ENCODE measurements at regions not wholly inside any gene's neighbourhood (a gene's known extent, or its start where the extent isn't known, plus 50 kb on each side); places are given as distances from the start of the nearest gene placed in this dataset.

DNA sequence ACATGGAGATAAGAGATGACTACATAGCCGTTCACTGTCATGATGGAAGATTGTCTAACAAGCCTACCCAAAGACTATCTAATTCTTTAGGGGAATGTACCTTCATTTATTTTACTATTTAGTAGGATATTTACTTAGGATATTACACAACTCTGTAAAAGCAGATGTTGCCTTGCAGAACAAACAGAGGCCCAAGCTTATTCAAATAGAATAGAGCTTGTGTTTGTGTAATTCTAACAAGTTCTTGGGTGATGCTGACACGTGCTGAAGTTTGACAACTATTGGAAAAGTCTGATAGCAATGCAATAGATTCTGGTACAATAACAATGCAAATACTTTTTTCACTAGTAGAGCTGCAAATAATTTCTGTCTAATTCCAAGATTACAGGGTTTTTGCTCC lies 447.6 kb downstream of the TOX3 start:
- no peak for DNase-seq

DNA sequence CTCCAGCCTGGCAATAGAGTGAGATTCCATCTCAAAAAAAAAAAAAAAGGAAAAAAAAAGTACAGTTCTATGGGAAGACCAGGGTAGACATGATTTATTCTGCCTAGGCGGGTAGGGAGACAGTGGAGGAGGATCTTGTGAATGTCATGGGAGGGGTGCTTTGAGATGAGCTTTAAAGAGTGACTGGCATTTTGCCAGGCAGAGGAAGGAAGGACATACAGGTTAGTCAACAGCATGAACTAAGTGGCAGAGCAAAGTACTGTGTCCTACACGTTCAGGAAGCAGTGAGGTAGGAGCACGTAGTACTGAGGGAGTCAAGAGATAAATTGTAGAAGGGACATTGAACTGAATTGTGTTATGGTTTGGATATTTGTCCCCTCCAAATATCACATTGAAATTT lies 451.5 kb downstream of the TOX3 start:
- DNase-seq = no peak

DNA sequence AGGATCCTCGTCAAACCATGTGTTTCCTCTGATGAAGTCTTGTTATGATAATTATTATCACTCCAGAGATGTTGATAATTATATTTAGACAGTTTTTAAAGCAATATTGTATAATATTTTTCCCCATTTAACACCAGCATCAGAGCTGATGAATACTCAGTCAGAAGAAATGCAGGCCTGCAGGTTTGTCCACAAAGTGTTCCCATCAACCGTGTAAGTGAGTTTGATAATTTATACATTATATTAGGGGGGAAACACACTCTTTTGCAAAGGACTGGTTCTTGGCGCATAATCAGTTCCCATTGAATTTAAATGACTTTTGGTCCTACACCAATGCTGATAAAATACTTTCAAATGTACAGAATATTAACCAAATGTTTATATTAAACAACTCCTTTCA lies 454.8 kb downstream of the TOX3 start:
- DNase-seq = no peak

DNA sequence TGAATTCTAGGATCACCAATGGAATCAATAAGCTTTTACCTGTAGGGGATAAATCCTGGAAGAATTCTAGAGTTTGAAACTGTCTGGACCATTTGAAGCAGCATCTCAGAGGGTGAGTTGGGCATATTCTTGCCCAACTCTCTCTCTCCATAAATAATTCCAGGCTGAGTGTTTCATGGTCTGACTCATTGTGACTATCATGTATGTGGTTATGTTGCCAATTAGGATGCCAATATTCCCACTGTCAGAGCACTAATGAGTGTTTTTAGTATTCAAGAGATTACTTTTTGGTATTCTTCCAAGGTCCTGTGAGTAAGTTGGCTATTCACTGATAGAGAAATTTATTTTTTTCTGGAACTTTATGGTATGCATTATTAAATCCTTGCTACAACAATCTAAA lies 456.9 kb downstream of the TOX3 start:
- no peak for DNase-seq

DNA sequence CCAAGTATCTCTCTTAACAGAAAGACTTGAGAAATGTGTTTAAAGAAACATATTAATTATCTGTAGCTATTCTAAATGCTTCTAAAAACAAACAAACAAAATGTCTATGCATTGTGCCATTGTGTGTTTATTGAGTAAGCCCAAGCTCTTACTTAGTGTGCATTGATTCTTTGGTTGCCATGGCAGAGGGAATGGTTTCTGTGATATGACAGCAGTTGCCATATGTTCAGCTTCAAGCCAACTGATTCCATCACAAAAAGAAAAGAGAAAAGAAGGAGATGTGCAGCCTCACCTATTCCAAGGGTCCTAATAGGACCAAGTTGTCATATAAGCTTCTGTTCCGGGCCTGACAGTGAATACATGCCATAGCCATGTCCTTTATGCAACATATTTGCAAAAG lies 457.5 kb downstream of the TOX3 start:
- no peak for DNase-seq

DNA sequence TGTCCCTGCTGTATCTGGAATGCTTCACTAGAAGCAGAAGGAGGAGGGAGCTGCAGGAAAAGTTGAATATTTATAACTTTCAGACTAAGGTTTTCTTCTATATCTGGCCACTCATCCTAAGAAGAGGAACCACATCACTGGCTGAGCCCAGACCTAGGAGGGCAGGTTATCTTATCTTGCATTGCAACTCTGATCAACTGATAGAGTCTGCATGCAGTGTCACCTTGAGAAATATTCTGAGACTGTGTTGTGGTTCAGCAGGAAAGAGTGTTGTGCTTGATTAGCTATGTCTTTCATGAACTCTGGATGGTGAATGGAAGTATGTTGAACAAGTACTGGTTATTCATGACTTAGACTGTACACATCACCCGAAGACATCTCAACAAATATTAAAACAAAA lies 460.0 kb downstream of the TOX3 start:
- DNase-seq = no peak

DNA sequence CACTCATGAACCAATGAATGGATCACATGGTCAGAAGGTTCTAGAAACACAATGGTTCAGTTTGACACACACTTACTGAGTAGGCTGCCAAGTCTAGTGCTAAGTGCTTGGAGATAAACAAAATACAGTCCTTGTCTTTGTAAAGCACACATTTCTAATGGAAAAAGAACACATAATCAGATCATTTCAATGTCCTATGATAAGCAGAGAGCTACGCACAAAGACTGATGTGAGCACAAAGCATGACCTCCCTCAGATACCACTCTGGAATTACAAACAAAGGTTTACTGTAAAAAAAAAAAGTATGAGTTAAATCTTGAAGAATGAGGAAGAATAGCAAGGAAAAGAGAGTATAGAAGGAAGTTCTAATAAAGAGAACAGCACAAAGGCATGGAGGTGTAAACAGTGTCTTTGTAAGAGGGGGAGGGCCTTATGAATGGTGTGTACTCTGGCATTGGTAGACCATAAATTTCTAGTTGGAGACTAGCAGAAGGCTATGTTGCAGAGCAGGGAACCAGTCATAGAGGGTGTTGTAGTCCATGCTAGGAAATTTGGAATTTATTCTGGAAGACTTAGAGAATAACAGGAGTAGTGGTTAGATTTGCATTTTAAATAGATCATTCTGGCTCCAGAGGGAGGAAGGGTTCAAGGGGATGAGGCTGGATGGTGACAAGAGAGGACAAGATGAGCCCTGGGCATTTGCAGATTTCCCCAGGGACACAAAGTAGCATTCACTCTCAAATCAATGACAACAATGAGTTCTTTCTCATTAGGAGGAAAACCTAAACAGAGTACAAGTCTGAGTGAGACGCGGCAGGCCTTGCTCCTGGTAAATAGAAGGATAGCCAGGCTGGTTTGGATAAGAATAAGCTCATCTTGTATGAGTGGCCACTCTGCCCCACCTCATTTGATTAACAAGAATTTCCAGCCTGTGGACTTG lies 468.0 kb downstream of the TOX3 start:
- DNase-seq = no peak

DNA sequence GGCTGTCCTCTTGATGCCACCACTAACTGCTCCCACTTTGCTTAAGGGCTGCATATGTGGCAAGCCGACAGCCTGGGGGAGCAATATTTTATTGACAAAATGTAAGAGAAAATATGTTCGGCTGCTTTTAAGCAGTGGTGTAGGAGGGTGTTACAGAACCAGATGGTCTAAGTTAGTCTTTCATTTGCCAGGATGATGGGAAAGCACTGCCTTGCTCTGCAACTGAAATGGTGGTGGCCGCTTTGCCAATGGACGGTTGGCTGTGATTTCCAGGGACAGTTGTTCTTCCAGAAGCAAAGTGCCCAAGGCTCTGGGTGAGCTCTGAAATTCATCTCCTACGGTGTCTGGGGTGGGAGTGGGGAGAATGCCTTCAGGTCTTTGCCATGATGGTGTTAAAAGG lies 469.3 kb downstream of the TOX3 start:
- DNase-seq = no peak

DNA sequence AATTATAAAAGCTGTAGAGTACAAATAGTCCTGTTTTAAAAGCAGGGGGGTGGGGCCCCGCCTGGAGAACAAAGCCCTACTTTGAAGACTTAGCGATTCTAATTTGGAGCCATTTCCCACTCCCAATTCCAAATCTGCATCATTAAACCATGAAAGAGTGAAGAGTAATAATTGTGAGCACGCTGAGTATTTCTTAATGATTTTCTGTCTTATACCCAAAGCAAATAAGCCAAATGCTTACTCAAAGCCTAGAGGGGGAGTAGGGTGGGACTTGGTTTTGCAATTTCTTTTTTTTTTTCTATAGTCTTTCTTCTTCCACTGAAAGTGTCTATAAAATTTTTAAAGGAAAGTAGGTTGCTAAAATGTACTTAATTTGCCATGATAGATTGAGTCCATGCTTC lies 470.1 kb downstream of the TOX3 start:
- no peak for DNase-seq

DNA sequence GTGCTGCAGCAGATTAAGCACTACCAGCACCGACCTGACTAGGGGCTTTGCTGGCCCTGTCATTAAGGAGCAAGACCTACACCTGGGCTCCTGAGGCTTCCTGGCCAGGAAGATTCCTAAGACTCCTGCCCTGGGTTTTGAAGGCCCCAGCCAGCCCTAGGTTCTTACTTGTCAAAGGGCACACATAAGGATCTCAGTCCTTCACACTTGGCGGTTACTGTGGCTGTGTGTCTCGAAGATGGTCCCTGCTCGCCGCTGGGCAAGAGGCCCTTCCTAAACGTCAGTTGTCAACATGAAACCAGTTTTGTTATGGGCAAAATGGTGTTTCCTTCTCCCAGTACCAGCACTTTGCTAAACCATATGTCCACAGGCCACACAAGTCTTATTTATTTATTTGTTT lies 470.6 kb downstream of the TOX3 start:
- no peak for DNase-seq

DNA sequence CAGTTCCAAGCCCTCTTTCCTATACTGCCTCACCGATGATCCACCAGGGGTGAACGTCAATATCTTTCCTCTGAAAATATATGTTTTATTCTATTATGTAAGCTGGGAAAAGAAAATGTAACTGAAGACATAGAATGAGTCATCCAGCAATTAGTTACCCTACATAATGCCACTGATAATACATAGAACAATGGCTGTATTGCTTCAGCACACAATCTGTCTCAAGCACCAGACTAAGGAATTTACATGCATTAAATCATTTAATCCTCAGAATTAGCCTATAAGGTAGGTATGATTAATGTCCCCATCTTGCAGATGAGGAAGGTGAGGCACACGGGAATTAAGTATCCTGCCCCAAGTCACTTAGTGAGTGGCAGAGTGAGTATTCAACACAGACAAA lies 472.8 kb downstream of the TOX3 start:
- DNase-seq = no peak

DNA sequence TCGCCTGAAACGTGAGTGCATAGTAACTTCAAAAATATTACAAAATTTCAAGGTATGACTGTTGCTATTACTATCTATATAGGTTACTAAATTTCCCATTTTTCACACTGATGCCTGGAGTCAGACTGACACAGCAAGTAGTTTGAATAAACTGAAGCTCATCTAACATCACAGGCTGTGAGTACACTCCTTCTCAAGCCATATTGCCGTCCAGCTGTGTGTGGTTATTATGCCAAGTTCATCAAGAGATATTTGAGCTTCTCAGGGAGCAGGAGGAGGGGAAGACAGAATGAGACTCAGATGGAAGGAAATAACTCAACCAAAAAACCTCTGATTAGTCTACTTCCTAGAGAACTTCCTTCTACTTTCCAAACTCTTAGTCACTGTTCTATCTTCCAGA lies 473.9 kb downstream of the TOX3 start:
- no peak for DNase-seq

DNA sequence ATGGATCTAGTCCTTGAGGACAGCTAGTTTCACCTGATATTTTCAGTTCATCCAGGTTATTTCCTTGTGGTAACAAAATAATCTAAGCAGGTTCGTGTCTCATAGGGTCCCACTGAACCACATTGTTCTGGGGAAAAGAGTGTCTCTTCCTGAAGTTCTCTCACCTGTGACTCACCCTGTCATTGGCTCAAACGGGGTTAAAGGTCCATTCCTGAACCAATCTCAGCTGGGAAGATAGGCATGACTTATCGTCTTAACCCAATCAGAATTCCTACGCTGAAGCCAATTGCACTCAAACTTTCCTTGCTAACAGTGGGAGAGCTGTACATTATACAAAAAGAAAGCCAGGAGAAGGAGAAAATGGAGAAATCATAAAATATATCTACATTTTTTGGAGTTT lies 475.8 kb downstream of the TOX3 start:
- DNase-seq = no peak

DNA sequence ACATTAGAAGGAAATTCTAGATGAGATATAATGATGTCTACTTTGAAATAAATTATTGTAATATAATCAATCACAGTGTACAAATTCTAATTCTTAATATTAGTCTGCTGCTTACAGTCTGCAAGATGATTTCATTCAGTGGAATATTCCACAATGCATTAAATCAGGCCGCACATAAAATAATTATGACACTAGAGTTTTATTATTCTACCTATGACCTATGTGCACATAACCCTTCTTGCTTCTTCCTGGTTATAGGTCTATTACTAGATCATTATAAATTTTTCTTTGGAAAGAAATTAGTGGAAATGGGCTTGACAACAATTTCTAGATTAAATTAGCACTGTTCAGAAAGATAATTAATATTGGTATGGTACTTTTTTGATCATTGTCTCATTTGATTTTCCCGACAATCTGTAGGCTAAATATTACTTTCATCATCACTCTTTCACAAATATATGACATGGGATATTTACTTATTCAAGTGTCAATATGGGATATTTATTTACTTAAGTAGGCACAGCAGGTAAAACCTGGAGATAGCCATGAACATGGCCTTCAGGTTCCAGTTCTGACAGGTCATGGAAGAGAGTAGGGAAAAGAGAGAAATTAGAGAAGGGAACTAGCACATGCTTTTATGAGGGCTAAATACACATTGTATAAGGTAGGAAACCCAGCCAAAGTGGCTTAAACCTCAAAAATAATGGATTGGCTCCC lies 476.4 kb downstream of the TOX3 start:
- DNase-seq = no peak

DNA sequence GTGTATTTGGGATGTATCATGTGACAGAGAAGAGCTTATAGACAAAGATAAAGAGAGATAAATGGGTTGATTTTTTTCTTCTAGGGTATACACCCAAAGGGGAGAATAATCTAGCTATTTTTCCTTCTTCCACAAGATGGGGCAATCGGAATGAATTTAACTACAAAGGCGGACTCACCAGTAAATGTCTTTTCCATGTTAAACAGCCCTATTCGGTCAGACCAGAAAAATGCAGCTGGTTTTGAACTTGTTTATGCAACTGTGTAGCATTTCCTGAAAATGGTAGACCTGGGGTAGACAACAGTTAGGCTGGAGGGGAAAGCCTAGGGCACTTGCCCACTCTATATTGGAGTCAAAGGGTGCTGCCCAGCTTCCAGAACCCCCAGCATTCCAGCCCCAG lies 477.1 kb downstream of the TOX3 start:
- DNase-seq = peak; percentile 34

DNA sequence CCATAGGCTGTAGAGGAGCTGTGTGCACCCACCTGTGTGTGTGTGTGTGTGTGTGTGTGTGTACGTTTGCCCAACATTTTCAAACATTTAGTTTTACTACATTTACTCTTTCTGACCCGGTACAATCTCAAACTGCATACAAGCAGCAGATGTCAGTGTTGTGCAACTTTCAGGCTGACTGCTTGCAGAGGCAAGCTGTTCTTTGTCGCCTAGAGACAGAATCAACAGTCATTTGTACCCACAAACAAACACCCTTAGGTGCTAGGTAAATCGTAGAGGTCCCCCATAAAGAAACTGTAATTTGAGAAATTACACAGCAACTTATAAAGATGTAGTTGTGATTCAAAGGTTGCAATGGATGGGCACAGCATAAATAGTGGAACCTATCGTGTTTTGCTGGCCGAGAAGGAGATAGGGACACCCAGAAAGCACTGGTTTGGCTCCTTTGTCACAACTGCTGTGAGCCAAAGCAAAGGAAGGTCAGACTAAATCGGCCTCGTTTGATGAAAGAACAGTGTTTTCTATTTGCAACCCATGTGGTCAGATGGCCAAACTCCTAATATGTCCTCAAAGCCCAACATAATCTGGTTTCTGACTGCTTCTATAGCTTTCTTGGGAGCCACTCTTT lies 478.4 kb downstream of the TOX3 start:
- peak; percentile 36 for DNase-seq

DNA sequence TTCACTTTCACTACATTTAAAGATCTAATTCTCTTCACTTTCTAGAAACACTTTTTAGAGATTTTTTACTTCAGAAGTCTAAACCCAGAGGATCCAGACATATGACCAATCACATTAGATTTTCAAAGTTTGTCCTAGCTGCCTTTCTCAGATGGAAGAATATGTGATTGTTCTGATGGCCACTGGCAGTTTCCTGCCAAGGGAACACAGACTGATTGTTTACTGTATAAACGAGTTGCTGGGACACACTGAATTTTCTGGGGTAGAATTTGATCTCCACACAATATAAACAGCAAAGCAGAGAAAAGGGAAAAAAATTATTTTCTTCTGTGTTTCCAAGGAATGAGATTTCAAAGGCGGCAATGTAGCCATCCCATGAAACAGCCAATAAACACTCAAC lies 480.0 kb downstream of the TOX3 start:
- DNase-seq = no peak

DNA sequence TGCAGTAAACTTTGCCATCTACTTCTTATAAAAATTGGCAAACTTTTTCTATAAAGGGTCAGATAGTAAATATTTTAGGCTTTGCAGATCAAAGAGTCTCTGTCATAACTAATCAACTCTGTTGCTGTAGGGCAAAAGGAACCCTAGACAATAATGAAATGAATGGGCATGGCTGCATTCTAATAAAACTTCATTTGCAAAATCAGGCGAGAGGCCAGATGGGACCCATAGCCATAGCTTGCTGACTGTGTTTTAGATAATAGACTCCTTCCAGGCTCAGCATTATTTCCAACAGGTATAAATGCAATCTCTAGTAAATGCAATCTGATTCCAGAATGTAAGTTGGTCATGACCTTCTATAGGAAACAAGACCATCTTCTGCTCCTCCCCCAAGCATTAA lies 490.7 kb downstream of the TOX3 start:
- DNase-seq = no peak

DNA sequence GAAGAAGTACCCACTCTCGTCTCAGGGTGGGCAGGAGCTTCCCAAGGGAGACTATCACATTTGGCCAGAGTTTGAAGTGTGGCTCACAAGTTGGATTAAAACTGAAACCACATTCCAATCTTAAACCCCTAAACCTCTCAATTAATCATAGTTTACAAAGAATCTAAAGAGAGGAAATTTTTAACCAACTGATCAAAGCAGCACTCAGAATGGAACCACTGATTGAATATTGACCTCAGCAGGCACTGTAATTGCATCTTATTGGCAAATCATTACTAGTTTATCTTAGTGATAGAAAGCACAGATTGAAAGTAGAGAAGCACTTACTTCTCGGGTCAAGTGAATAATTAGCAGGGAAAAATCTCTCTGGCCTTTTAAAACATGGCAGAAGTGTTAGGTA lies 491.6 kb downstream of the TOX3 start:
- no peak for DNase-seq

DNA sequence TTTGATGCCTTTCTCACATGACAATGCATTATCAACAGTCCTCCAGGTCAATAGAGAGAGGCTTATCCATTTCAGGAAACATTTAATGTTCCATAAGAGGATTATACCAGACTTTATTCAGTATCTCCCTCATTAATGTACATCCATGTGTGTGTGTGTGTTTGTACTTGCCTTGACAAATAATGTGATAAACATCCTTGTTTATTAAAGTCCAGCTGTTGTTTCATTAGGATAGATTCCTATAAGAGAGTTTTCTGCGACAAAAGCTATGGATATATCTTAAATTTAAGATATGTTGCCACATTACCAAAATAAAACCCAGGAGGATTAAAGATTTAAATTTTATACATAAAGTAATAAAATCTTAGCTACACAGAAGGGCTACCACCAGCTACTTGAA lies 492.6 kb downstream of the TOX3 start:
- DNase-seq = no peak

DNA sequence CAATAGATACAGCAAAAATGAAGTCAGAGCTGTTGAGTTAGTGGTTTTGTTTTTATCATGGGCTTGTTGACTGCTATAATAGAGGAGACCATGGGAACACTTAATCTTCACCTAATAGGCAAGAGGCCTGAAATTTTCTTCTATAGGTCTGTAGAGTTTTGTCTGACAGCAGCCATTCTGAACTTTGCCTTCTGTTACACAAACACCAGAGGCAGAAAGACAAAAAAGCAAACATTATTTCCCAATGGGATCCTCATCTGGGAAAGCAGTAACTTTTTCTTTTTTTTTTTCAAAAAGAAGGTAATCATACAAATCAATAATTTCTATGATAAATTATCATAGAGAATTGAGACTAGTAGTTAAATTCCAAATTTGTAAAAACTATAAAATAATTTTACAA lies 494.1 kb downstream of the TOX3 start:
- DNase-seq = no peak

DNA sequence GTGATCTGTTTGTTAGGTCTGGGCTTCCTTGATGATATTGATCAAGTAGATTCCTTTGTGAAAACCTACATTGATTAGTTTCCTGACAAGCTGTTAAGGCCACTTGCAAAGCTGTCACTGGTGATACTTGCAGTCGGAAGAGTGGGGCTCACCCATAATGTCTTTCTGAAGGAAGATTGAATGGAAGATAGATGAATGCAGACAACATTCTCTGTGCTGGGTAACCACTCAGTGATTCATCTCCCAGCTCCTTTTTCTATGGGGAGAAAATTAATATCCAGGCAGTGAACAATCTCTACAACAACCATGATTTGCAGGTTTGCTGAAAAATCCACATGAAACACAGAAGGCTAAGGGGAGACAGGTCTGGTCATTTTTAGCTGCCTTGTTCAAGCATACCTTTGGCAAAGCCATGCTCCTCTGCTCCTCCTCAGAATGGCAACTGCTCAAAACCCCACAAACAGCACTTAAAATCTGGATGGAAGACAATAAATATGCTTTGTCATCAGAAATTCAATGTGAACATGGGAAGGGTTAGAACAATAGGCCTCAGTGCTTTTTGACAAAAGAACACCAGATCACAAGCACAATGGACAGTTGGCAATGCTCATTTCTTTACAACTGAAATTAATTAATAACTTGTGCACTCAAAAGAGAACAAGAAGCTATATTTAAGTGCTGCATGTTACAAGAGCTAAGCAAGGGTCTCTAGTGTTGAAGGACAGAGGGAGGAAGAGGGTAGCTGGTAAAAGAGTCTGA lies 495.4 kb downstream of the TOX3 start:
- DNase-seq = no peak

DNA sequence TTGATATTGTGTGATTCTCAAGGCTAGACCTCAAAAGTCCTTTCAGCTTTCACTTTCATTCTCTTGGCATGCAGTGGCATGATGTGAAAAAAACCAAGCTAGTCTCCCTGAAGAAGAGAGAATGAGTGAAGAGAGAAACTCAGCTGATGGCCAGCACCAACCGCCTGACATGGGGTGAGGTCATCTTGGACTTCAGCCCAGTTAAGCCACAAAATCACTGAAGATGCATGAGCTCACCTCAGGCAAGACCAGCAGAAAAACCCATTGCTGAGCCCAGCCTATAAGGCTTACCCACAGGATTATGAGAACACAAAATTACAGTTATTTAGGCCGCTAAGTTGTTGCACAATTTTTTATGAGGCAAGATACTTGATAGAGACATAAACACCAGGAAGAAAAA lies 496.5 kb downstream of the TOX3 start:
- peak; percentile 34 for DNase-seq

Measured in left hindlimb (tissue), 1 donor.